HG03039 (cell line): ENCODE measurements at regions not wholly inside any gene's neighbourhood (a gene's known extent, or its start where the extent isn't known, plus 50 kb on each side); places are given as distances from the start of the nearest gene placed in this dataset.

Source experiments
- ATAC-seq: cut with Tn5 transposase; IDR thresholded peaks from one replicate; pipeline ENCODE4 v1.9.1; 2021; ENCODE audit warnings: mild to moderate bottlenecking, moderate library complexity; ENCODE audit not compliant: unreplicated experiment

- ATAC-seq, result no peak
These were observed 178.6 kb downstream of the SNAPC1 start for GRCh38 chr14:61940666-61941420.

- no peak for ATAC-seq
These were observed 179.4 kb downstream of the SNAPC1 start for GRCh38 chr14:61941421-61942150.

GRCh38 chr14:61948376-61948775, 186.2 kb downstream of the SNAPC1 start:
- no peak for ATAC-seq

- ATAC-seq, result no peak
These were observed 188.1 kb downstream of the SNAPC1 start for GRCh38 chr14:61950340-61950739.

- no peak for ATAC-seq
These were observed 191.4 kb downstream of the SNAPC1 start for GRCh38 chr14:61953602-61954001.

- no peak for ATAC-seq
These were observed 192.1 kb downstream of the SNAPC1 start for GRCh38 chr14:61954306-61954705.

- ATAC-seq, result no peak
These were observed 194.3 kb downstream of the SNAPC1 start for GRCh38 chr14:61956517-61956916.

GRCh38 chr14:61959348-61959747, 197.1 kb downstream of the SNAPC1 start:
- no peak for ATAC-seq

GRCh38 chr14:61961369-61961768, 199.1 kb downstream of the SNAPC1 start:
- ATAC-seq, result no peak

- ATAC-seq, result no peak
These were observed 201.7 kb downstream of the SNAPC1 start for GRCh38 chr14:61963926-61964325.

GRCh38 chr14:61965030-61965745, 203.0 kb downstream of the SNAPC1 start:
- no peak for ATAC-seq

- ATAC-seq, result no peak
These were observed 206.0 kb downstream of the SNAPC1 start for GRCh38 chr14:61968207-61968606.

GRCh38 chr14:61972711-61973110, 210.5 kb downstream of the SNAPC1 start:
- no peak for ATAC-seq

- no peak for ATAC-seq
These were observed 211.8 kb downstream of the SNAPC1 start for GRCh38 chr14:61973981-61974380.

- no peak for ATAC-seq
These were observed 215.0 kb downstream of the SNAPC1 start for GRCh38 chr14:61977217-61977616.

GRCh38 chr14:61988240-61988639, 226.0 kb downstream of the SNAPC1 start:
- no peak for ATAC-seq

GRCh38 chr14:61992139-61992538, 229.9 kb downstream of the SNAPC1 start:
- no peak for ATAC-seq

GRCh38 chr14:61992926-61993325, 230.7 kb downstream of the SNAPC1 start:
- no peak for ATAC-seq

- ATAC-seq, result no peak
These were observed 232.4 kb downstream of the SNAPC1 start for GRCh38 chr14:61994589-61994988.

- no peak for ATAC-seq
These were observed 234.5 kb downstream of the SNAPC1 start for GRCh38 chr14:61996753-61997152.

GRCh38 chr14:61997161-61997560, 234.9 kb downstream of the SNAPC1 start:
- no peak for ATAC-seq

- no peak for ATAC-seq
These were observed 239.7 kb downstream of the SNAPC1 start for GRCh38 chr14:62001963-62002362.
